ENCODE measurements at regions not wholly inside any gene's neighbourhood (a gene's known extent, or its start where the extent isn't known, plus 50 kb on each side); places are given as distances from the start of the nearest gene placed in this dataset.
"Not testable (repeated sequence)": the region's sequence is repeated elsewhere in the genome, so short reads cannot be mapped to it uniquely, and the experiment has no call there.

DNA sequence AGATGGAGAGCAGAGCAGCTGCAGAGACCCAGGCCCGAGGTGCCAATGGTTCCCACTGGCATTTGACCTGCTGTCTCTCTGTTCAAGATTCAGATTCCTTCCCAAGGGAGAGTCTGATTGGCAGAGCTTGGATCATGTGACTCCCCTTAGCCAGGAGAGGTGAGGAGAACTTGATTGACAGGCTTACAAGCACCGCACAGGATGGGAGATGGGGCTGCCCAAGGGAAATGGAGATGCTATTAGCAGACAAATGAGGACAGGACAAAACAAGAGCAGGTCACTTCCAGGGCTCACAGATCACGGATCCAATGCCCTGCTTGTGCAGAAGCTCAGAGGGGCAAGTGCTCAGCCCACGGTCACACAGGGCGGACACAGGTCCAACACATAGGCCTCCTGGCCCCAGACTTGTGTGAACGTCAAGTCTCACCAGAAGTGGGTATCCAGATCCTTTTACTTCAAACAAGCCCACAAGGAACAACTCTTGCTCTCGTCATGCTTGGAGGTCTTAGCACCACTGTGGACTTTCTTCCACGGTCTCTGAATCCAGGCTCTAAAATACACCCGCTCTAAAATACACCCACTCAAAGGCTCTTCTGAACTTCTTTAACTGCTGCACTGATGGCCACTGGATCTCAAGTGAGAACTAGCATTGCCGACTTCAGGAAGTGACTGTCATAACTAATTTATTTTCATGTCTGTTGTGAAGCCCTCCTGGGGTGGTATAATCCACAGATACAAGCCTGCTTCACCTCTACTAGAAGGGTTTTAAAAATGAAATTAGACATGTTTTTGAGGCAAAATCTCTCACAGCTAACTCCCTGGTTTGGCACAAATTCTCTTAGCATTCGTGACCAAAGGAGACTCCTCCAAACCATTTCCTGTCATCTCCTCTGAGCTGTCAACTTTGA, 274.9 kb downstream of the RRAGC start:
- no peak for DNase-seq (ENCODE audit: extremely low read depth, low read depth, low spot score)

DNA sequence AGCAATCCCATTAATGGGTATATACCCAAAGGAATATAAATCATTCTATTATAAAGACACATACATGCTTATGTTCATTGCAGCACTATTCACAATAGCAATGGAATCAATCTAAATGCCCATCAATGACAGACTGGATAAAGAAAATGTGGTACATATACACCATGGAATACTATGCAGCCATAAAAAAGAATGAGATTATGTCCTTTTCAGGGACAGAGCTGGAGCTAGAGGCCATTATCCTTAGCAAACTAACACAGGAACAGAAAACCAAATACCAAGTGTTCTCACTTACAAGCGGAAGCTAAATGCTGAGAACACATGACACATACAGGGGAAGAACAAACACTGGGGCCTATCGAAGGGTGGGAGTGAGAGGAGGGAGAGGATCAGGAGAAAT, 276.3 kb downstream of the RRAGC start:
- DNase-seq (ENCODE audit: extremely low read depth, low read depth, low spot score) = not testable (repeated sequence)

DNA sequence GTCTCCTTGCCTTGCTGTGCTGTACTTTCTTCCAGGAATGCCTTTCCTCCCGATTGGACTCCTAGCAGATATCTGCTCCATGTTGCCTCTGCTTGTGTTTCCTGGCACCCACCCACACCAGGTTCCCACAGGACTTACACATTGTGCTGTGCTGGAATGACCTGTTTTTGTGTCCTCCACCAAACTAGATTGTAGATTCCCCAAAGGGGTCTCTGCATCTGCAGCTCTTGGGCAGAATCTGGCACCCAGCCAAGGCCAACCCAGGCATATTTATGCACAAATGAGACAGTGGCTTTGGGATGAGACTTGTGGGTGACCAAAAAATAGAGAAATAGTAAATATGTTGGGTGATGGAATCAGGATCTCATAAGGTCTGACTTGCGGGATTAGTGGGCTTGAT, 278.2 kb downstream of the RRAGC start:
- DNase-seq (ENCODE audit: extremely low read depth, low read depth, low spot score) = no peak

DNA sequence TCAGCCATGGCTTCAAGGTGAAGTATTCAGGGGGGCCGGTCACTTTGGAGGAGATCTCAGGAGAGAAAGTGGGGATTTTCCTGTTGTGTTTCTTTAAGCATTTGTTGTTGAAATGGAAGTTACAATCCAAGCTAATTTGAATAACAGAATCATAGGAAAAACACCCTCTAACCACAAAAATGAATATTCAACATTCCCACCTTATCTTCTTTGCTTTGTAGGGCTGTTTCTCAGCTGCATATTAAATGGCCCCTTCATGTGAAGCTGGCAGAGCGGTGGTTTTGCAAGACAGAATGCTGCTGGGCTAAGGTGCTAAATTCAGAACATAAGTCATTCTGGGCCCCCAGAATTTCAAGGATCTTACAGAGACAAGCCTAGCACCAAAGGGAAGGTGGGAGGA, 279.0 kb downstream of the RRAGC start:
- no peak for DNase-seq (ENCODE audit: extremely low read depth, low read depth, low spot score)

DNA sequence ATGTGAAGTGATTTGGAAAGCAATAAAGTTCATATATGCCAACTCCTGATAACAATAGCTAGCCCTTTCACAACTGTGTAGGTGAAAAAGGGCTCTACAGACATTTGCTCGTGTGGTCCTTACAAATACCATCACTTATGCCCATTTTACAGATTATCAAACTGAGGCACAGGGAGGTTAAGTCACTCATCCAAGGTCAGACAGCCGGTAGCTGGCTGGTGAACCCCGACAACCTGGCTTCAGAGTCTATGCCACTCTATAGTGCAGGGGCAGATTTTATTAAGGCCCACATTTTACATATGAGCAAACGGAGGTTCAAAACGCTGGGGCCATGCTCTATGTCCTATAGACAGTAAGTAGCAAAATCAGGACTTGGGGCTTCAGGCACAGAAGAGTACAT, 280.5 kb downstream of the RRAGC start:
- DNase-seq (ENCODE audit: extremely low read depth, low read depth, low spot score) = no peak

DNA sequence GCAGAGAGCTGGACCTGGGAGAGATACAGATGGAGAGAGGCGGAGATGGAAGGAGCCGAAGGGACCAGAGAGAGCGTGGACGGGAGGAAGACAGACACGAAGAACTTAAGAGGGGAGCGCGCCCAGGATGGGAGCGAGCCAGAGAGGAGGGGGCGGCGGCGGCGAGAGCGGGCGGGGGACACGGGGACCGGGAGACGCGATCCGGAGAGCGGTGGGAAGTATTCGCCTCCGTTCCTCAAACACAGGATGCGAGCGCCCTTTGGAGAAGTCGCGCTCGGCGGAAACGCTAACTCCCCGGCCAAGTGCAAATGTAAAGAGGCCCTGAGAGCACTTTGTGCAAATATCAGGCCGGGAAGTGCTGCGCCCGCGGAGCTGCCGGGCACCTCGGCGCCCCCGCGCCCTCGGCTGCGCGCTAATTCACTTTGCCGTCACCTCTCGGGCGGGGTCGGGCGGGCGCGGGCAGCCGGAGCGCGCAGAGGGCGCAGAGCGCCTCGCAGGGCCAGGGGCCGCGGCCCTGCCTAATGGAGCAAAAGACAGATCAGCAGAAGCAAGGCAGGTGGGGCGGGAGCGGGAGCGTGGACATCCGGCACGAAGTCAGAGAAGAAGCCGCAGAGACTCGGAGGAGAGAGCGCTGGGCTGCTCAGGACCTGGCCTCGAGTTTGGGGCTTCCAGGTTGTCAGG, 281.2 kb downstream of the RRAGC start:
- DNase-seq (ENCODE audit: extremely low read depth, low read depth, low spot score) = no peak

DNA sequence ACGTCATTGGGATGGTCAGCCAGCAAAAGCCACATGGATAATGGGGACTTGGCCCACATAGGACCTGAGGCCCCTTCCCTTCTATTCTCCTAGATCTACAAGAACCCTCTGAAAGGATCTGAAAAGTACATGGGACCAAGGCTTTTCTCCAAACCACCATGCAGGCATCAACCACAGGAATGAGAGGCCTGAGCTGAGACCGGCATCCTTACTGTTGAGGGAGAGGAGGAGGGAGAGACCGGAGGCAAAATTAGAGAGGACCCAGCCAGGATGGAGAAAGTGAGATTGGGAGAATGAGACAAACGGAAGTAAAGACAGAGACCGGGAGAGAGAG, 281.7 kb downstream of the RRAGC start:
- DNase-seq (ENCODE audit: extremely low read depth, low read depth, low spot score) = no peak

DNA sequence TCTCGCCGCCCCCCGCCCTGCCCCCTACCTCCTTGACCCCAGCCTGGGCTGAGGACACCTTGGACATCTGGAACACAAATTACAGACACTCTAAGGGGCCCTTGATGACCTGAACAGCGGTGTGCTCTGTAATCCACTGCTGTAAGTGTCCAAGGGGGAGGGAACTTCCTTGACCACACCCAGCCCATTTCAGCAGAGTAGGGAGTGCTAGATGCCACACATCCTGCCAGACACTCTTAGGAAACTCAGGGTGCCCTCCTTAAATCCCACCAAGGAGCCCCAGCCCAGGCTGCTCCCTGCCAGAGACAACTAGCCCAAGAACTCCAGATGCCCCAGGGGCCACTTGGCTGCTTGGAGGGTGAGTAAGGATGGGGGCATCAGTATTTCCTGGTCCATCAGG, 282.2 kb downstream of the RRAGC start:
- no peak for DNase-seq (ENCODE audit: extremely low read depth, low read depth, low spot score)

DNA sequence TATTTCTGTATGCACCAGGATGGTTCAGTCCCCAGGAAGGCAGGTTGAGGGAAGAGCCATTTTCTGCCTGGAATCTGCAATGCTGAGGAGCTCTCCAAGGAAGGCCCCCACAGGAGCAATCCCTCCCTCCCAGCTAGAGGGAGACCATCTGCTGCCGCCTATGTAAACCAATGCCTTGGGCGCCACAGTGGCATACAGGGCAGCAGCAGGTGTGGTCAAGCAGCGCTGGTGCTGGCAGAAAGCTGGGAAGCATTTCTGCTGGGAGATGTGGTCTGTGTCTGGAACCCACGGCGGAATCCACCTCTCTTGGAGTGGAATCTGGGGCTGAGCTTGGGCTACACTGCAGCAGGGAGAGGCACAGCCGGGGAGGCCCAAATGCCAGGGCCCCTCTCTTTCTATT, 283.3 kb downstream of the RRAGC start:
- no peak for DNase-seq (ENCODE audit: extremely low read depth, low read depth, low spot score)

DNA sequence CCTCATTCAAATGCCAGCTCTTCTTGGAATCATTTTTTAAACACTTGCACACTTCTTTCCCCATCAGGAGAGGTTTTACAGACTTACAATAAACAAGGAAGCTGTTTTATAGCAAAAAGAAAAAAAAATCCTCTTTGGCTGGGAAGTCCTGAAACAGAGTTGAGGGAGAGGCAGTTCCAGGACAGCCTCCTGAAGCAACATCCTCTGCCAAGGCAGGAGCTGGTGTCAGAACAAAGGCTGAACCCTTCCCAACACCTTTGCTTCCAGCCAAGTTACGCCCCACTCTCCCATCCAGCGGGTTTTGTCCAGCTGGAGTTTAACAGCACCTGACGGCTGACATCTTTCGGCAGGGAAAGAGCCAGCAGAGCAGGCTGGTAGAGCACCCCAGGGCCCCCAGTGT, 287.8 kb downstream of the RRAGC start:
- no peak for DNase-seq (ENCODE audit: extremely low read depth, low read depth, low spot score)

DNA sequence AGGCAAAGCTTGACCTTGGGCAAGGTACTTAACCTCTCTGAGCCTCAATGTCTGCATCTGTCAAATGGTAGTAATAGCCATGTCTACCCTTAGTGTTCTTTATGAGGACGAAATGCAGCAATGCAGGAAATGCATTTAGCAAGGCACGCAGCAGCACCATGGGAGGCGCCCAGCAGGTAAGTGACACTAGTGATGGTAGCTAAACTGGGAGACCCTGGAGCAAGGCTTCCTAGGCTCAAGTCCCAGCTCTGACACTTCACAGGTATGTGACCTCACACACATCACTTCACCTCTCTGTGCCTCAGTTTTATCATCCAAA, 289.0 kb downstream of the RRAGC start:
- no peak for DNase-seq (ENCODE audit: extremely low read depth, low read depth, low spot score)

DNA sequence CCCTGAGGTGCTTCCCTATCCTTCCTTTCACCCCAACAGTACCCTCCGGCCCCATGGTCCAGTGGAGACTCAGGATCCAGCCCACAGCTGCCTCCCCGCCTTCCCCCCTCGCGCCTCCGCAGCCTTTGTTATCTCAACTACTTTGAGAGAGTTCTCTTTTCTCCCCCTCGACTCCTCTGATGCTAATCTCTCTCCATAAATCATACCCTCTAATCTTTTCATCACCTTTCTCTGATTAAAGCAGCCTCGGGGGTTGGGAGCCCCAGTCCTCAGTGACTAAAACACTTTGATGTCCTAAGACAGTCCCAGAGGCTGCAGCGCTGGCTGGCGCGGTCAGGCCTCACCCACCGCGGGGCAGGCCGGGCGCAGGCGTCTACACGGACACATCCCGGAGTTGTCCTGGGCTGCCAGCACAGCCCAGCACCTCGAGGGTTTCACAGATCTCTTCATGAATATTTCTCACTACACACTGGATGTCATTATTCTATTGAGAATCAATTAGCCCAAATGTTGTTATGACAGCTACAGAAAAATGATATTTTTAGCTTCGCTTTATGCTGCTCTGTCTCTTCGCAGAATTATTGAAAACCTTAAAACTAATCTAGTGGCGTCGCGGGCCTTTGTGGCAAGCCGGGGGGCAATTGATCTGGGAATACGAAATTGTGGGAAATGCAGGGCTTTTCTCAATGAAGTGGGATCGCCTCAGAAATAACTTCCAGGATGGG, 289.5 kb downstream of the RRAGC start:
- no peak for DNase-seq (ENCODE audit: extremely low read depth, low read depth, low spot score)

DNA sequence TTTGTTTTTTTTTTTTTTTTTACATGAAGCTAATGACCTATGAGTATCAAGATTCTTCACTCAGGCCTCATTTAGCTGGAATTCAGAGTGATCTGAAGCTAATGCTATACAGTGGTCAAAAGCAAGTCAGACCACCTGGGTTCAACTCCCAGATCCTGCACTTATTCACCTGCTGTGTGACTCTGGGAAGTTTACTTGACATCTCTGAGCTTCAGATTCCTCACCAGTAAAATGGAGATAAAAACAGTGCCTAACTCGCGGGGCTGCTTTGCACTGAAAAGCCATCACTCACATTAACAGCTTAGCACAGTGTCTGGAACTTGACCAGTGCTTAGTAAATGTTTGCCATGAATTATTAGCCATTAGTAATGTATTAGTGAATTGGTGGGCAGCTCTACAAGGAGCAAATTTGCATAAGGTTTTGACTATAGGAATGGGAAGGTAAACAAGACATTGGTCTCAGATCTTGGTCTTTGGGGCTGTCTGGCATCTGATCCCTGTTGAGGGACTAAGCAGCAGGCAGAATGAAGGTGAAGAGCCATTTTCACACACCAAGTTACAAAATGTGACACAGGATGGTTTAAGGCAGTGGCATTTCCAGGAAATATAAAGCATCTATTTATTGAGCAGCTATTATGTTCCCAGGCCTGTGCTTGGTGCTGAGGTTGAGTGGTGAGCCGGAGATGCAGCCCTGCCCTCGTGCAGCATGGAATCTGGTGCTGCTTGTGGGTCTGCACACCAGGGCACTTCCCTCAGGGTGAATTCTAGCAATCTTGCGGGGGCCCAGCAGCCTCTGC, 291.3 kb downstream of the RRAGC start:
- DNase-seq (ENCODE audit: extremely low read depth, low read depth, low spot score) = no peak

DNA sequence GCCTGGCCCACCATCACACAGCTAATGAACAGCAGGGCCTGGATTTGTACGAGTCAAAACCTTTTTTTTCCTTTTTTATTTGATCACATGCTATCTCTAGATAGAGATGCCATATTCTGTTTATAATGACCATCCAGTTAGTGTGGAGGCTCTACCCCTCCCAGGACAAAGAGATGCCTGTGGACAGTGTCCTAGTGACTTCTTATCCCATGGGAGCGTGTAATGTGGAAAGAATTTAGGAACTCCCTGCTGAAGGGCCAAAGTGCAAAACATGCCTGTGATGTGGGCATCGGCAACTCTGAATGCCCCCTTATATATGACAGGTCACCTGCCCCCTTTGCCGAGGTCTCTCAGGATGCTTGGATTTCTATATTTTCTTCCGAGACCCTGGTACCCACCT, 292.2 kb downstream of the RRAGC start:
- DNase-seq (ENCODE audit: extremely low read depth, low read depth, low spot score) = no peak

DNA sequence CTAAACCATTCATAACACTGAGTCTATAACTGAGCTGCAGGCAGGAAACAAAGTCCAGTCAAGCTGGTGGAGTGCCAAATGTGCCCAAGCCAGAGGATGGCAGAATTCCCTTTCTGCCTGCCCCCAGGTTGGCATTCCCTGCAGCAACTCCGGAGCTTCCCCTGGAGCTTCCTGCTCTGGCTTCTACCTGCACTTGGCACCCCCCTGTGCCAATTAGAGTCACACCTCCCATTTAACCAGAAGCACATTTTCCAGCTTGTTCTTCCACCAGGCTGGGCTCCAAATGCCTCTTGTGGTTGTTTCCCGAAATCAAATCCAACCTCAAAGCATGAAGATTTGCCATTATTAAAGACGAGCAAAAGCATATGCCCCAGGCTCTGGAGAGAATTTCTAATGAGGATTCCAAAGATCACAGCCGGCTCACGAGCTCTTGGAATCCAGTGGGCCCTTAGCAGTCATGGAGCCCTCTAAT, 294.5 kb downstream of the RRAGC start:
- no peak for DNase-seq (ENCODE audit: extremely low read depth, low read depth, low spot score)

DNA sequence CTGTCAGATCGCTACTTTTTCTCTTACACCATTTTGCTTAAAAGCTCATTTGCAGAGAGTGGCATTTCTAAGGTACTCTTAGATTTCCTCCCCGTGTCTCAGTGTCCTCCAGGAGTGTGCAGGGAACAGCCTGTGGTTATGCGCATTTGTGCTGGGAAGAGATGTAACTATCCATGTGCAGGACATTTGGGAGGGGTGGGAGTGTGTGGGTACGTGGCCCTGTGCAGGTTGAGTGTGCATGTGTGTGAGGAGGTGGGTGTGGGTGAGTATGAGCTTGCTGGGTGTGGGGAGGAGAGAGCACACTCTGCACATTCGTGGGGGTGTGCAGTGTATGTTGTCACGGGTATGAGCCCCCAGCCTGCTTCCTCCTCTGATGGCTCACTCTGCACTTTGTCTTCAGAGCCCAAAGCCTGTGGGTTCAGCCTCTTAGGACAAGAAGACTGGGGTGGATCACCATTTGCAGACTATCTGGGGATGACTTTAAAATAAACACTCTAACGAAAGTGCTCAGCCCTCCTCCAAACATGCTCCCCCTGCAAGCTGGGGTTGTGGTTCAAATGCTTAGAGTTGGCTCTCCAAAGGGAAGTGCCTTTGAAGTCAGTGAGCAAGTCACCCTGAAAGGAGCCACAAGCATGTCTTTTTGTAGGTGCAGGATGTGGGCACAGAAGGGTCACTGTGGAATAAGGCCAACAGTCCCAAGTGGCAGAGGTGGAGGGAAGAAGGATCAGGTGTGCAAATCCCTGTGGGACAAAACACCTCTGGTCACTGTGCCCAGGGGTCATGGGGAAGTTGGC, 295.4 kb downstream of the RRAGC start:
- DNase-seq (ENCODE audit: extremely low read depth, low read depth, low spot score) = no peak

DNA sequence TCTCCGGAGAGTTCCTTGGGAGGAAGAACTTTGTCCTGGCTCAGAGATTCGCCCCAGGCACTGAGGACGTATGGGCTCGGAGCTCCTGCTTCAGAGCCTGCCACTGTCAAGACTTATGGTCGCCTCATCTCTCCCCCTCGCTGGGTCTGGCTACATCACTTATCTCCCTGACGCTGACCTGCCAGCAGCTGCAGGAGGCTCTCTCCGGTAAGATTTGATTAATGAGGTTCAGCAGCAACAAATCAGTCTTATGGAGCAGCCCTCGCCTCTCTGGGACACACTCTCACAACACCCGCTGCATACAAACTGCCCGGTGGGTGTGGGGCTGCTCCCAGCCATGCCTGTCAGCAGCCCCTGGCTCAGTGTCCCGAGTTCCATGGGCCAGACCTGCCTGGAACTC, 297.8 kb downstream of the RRAGC start:
- no peak for DNase-seq (ENCODE audit: extremely low read depth, low read depth, low spot score)

DNA sequence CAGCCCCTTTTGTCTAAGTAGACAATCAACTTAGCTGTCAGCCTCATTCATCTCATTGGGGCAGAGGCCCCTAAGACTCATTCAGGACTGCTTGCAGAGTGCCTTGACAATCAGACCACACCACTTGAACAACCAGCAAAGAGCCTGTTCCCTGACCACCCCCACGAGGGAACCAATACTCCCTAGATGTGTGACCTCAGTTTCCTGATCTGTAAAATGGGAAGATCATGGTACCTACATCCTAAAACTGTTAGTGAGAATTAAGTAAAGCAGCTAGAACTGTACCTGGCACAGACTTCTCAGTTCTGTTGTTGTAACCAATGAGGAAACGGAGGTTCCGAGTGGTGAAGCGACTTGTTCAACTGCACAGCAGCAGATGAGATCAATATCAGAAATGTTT, 298.5 kb downstream of the RRAGC start:
- DNase-seq (ENCODE audit: extremely low read depth, low read depth, low spot score) = no peak

DNA sequence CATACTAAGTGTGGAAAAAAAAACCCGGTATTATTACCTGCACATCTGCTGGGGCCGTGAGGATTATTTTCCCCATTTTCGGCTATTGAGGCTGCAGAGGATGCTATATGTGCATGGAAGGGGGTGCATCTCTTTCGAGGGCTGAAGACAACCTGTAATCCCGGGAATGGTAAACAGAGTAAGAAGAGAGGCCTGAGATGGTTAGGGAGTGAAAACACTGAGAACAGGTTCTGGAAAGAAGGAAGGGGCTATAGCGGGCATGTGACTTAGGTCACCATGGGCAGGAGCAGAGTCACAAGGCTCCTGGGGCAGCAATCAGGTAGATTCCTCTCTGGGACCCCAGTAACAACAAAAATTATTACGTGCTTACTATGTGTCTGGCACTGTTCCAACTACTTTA, 299.1 kb downstream of the RRAGC start:
- DNase-seq (ENCODE audit: extremely low read depth, low read depth, low spot score) = no peak

DNA sequence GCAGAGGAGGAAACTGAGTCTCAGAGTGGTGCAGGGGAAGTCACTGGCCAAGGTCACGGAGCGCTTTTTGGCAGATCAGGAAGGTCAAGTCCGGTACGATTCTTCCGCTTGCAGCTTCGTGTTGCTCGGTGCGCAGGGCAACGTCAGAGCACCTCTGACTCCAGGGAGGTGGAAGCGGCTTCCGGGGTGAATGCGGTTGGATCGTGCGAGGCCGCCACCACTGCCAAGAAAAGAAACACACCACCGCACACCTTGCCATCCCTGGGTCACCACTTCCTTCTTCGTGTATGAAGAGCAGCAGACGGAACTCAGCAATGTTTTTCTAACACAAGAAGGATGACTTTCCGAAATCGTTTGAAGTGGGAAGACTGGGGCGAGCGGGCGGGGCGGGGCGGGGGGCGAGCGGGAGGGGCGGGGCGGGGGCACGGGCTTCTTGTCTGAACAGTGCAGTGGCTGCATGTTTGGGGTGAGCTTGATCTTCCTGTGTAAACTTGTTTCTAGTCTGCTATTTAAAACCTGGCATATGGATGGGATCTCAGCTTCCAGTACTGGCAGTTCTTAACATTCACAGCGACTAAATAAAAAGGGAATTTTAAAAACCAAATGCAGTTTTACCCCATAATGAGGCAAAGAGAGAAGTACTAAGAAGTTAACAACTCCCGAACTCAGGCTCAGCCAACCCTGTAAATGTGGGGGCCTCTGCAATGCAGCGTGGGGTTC, 300.0 kb downstream of the RRAGC start:
- DNase-seq (ENCODE audit: extremely low read depth, low read depth, low spot score) = no peak
